Uterus (tissue), 2 donors: ENCODE measurements at regions not wholly inside any gene's neighbourhood (a gene's known extent, or its start where the extent isn't known, plus 50 kb on each side); places are given as distances from the start of the nearest gene placed in this dataset.

ENCODE experiments used
- CTCF ChIP-seq, 4 experiments: fragments of 200-600 bp in 2 of 4; fragments of 450-650 bp in 2 of 4; sonication (generic) in 2 of 4; IDR thresholded peaks; one replicate each; pipeline ENCODE4 v1.5.1; 2016 to 2019; ENCODE audit warnings: antibody characterized with exemption in 4 of 4, mild to moderate bottlenecking in 2 of 4, moderate library complexity in 1 of 4
- POLR2A ChIP-seq, 2 donors: fragments of 450-650 bp; IDR thresholded peaks; one replicate each; pipeline ENCODE4 v1.6.1; 2016; ENCODE audit warnings: antibody characterized with exemption in 2 of 2, mild to moderate bottlenecking in 1 of 2, moderate library complexity in 1 of 2

- no peak for TF ChIP-seq POLR2A (IDR thresholded peaks at IDR 0.05)
- no peak for TF ChIP-seq CTCF (IDR thresholded peaks at IDR 0.05)
Observed at GRCh38 chr1:9471679-9472078, 67.6 kb upstream of the SLC25A33 start.
